GM23338 (cell line): ENCODE measurements at regions not wholly inside any gene's neighbourhood (a gene's known extent, or its start where the extent isn't known, plus 50 kb on each side); places are given as distances from the start of the nearest gene placed in this dataset.

ENCODE experiments used
- EZH2 ChIP-seq: fragments of 200-600 bp; sonication (generic); IDR thresholded peaks from one replicate; pipeline ENCODE4 v1.8.0; 2017; ENCODE audit warnings: antibody characterized with exemption, mild to moderate bottlenecking, low read depth; ENCODE audit not compliant: unreplicated experiment
- EZH2phosphoT487 ChIP-seq: fragments of 200-600 bp; sonication (generic); IDR thresholded peaks from one replicate; pipeline ENCODE4 v1.8.1; 2018; ENCODE audit warnings: antibody characterized with exemption; ENCODE audit not compliant: unreplicated experiment
- JUNB ChIP-seq: IDR thresholded peaks from one replicate; pipeline ENCODE4 v1.6.1; 2016; ENCODE audit warnings: antibody characterized with exemption; ENCODE audit not compliant: unreplicated experiment
- NANOG ChIP-seq: IDR thresholded peaks from 2 replicates; pipeline ENCODE4 v1.6.1; 2016; ENCODE audit warnings: antibody characterized with exemption, borderline replicate concordance
- POLR2AphosphoS5 ChIP-seq: IDR thresholded peaks from 2 replicates; pipeline ENCODE4 v1.6.1; 2016; ENCODE audit warnings: antibody characterized with exemption, low read depth
- STAT1 ChIP-seq: IDR thresholded peaks from one replicate; pipeline ENCODE4 v1.6.1; 2016; ENCODE audit warnings: antibody characterized with exemption; ENCODE audit not compliant: unreplicated experiment
- ZNF331 ChIP-seq: fragments of 250-450 bp; sonication (Bioruptor Pico); IDR thresholded peaks from 2 replicates; pipeline ENCODE4 v1.5.0; 2020; ENCODE audit warnings: low read depth, mild to moderate bottlenecking, moderate library complexity
- TF ChIP-seq, protein P1 (sequence below), 2 experiments: fragments of 200-600 bp in 1 of 2; sonication (generic) in 1 of 2; conservative IDR thresholded peaks; 2 replicates each; pipeline versions ENCODE4 v1.5.1 to v1.6.1; 2016 to 2017; ENCODE audit warnings: antibody characterized with exemption in 2 of 2, low read depth in 2 of 2, mild to moderate bottlenecking in 2 of 2, moderate library complexity in 1 of 2
- TF ChIP-seq, protein P2 (sequence below): IDR thresholded peaks from one replicate; pipeline ENCODE4 v1.6.1; 2018; ENCODE audit warnings: antibody characterized with exemption; ENCODE audit not compliant: unreplicated experiment
- TF ChIP-seq, protein P3 (sequence below): fragments of 250-450 bp; sonication (Bioruptor Pico); IDR thresholded peaks from 2 replicates; pipeline ENCODE4 v1.5.0; 2020; ENCODE audit warnings: mild to moderate bottlenecking, moderate library complexity

DNA sequence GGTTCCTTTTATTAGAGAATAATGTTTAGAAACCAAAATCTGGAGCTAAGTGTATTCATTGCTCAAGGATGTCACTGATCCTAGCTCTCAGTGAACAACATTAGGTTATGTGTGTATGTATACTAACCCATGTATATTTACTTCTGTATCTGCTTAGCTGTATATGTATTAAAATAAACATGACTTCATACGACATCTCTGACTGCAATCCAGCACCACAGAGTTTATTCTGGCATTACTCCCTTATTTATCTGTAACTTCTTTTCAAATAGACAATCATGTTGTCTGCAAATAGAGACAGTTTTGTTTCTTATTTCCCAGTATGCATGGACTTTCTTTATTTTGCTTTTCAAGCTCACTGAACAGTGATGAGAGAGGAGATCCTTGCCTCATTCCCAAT lies 441.0 kb upstream of the NFE2L3 start:
- TF ChIP-seq EZH2phosphoT487 (no peak), JUNB (no peak), POLR2AphosphoS5 (no peak), EZH2 (no peak), STAT1 (no peak), NANOG (no peak), ZNF331 (CRISPR knock-in tag) (no peak)
- TF ChIP-seq, protein P1, sequence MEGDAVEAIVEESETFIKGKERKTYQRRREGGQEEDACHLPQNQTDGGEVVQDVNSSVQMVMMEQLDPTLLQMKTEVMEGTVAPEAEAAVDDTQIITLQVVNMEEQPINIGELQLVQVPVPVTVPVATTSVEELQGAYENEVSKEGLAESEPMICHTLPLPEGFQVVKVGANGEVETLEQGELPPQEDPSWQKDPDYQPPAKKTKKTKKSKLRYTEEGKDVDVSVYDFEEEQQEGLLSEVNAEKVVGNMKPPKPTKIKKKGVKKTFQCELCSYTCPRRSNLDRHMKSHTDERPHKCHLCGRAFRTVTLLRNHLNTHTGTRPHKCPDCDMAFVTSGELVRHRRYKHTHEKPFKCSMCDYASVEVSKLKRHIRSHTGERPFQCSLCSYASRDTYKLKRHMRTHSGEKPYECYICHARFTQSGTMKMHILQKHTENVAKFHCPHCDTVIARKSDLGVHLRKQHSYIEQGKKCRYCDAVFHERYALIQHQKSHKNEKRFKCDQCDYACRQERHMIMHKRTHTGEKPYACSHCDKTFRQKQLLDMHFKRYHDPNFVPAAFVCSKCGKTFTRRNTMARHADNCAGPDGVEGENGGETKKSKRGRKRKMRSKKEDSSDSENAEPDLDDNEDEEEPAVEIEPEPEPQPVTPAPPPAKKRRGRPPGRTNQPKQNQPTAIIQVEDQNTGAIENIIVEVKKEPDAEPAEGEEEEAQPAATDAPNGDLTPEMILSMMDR (conservative IDR thresholded peaks at IDR 0.05; ENCODE audit: low read depth in 2 of 2): no peak
- TF ChIP-seq, protein P2, sequence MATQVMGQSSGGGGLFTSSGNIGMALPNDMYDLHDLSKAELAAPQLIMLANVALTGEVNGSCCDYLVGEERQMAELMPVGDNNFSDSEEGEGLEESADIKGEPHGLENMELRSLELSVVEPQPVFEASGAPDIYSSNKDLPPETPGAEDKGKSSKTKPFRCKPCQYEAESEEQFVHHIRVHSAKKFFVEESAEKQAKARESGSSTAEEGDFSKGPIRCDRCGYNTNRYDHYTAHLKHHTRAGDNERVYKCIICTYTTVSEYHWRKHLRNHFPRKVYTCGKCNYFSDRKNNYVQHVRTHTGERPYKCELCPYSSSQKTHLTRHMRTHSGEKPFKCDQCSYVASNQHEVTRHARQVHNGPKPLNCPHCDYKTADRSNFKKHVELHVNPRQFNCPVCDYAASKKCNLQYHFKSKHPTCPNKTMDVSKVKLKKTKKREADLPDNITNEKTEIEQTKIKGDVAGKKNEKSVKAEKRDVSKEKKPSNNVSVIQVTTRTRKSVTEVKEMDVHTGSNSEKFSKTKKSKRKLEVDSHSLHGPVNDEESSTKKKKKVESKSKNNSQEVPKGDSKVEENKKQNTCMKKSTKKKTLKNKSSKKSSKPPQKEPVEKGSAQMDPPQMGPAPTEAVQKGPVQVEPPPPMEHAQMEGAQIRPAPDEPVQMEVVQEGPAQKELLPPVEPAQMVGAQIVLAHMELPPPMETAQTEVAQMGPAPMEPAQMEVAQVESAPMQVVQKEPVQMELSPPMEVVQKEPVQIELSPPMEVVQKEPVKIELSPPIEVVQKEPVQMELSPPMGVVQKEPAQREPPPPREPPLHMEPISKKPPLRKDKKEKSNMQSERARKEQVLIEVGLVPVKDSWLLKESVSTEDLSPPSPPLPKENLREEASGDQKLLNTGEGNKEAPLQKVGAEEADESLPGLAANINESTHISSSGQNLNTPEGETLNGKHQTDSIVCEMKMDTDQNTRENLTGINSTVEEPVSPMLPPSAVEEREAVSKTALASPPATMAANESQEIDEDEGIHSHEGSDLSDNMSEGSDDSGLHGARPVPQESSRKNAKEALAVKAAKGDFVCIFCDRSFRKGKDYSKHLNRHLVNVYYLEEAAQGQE: no peak
- TF ChIP-seq, protein P3, sequence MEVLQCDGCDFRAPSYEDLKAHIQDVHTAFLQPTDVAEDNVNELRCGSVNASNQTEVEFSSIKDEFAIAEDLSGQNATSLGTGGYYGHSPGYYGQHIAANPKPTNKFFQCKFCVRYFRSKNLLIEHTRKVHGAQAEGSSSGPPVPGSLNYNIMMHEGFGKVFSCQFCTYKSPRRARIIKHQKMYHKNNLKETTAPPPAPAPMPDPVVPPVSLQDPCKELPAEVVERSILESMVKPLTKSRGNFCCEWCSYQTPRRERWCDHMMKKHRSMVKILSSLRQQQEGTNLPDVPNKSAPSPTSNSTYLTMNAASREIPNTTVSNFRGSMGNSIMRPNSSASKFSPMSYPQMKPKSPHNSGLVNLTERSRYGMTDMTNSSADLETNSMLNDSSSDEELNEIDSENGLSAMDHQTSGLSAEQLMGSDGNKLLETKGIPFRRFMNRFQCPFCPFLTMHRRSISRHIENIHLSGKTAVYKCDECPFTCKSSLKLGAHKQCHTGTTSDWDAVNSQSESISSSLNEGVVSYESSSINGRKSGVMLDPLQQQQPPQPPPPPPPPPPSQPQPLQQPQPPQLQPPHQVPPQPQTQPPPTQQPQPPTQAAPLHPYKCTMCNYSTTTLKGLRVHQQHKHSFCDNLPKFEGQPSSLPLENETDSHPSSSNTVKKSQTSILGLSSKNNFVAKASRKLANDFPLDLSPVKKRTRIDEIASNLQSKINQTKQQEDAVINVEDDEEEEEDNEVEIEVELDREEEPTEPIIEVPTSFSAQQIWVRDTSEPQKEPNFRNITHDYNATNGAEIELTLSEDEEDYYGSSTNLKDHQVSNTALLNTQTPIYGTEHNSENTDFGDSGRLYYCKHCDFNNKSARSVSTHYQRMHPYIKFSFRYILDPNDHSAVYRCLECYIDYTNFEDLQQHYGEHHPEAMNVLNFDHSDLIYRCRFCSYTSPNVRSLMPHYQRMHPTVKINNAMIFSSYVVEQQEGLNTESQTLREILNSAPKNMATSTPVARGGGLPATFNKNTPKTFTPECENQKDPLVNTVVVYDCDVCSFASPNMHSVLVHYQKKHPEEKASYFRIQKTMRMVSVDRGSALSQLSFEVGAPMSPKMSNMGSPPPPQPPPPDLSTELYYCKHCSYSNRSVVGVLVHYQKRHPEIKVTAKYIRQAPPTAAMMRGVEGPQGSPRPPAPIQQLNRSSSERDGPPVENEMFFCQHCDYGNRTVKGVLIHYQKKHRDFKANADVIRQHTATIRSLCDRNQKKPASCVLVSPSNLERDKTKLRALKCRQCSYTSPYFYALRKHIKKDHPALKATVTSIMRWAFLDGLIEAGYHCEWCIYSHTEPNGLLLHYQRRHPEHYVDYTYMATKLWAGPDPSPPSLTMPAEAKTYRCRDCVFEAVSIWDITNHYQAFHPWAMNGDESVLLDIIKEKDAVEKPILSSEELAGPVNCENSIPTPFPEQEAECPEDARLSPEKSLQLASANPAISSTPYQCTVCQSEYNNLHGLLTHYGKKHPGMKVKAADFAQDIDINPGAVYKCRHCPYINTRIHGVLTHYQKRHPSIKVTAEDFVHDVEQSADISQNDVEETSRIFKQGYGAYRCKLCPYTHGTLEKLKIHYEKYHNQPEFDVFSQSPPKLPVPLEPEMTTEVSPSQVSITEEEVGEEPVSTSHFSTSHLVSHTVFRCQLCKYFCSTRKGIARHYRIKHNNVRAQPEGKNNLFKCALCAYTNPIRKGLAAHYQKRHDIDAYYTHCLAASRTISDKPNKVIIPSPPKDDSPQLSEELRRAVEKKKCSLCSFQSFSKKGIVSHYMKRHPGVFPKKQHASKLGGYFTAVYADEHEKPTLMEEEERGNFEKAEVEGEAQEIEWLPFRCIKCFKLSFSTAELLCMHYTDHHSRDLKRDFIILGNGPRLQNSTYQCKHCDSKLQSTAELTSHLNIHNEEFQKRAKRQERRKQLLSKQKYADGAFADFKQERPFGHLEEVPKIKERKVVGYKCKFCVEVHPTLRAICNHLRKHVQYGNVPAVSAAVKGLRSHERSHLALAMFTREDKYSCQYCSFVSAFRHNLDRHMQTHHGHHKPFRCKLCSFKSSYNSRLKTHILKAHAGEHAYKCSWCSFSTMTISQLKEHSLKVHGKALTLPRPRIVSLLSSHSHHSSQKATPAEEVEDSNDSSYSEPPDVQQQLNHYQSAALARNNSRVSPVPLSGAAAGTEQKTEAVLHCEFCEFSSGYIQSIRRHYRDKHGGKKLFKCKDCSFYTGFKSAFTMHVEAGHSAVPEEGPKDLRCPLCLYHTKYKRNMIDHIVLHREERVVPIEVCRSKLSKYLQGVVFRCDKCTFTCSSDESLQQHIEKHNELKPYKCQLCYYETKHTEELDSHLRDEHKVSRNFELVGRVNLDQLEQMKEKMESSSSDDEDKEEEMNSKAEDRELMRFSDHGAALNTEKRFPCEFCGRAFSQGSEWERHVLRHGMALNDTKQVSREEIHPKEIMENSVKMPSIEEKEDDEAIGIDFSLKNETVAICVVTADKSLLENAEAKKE (CRISPR knock-in tag): no peak
